H9 (cell line): ENCODE measurements at regions not wholly inside any gene's neighbourhood (a gene's known extent, or its start where the extent isn't known, plus 50 kb on each side); places are given as distances from the start of the nearest gene placed in this dataset.

ENCODE experiments used
- DNase-seq: peaks from one replicate; pipeline ENCODE4 v3.0.0-alpha.2; 2017
- H2AFZ ChIP-seq: one replicate; pipeline ENCODE4 v1.6.1; 2013; ENCODE audit warnings: mild to moderate bottlenecking, low read length, control low read depth, moderate library complexity
- H2AK5ac ChIP-seq: 2 replicates; pipeline ENCODE4 v1.6.1; 2013; ENCODE audit warnings: low read length, control low read depth, mixed read lengths; ENCODE audit not compliant: insufficient read length
- H2BK120ac ChIP-seq: one replicate; pipeline ENCODE4 v1.6.1; 2013; ENCODE audit warnings: low read depth, mild to moderate bottlenecking, low read length, control low read depth, inconsistent platforms; ENCODE audit not compliant: poor library complexity, severe bottlenecking
- H2BK12ac ChIP-seq: 2 replicates; pipeline ENCODE4 v1.6.1; 2013; ENCODE audit warnings: low read length, control low read depth, mixed read lengths, low read depth; ENCODE audit not compliant: insufficient read length
- H2BK15ac ChIP-seq: 2 replicates; pipeline ENCODE4 v1.6.1; 2013; ENCODE audit warnings: low read depth, low read length, control low read depth
- H2BK20ac ChIP-seq: one replicate; pipeline ENCODE4 v1.6.1; 2013; ENCODE audit warnings: low read depth, mild to moderate bottlenecking, low read length, control low read depth, inconsistent platforms; ENCODE audit not compliant: poor library complexity, severe bottlenecking
- H2BK5ac ChIP-seq: 2 replicates; pipeline ENCODE4 v1.6.1; 2013; ENCODE audit warnings: low read length, control low read depth, mixed read lengths; ENCODE audit not compliant: insufficient read length
- H3K14ac ChIP-seq: 2 replicates; pipeline ENCODE4 v1.6.1; 2013; ENCODE audit warnings: low read length, control low read depth; ENCODE audit not compliant: insufficient read depth
- H3K18ac ChIP-seq: 2 replicates; pipeline ENCODE4 v1.6.1; 2013; ENCODE audit warnings: low read depth, mild to moderate bottlenecking, mixed read lengths, low read length, control low read depth; ENCODE audit not compliant: insufficient read length
- H3K23ac ChIP-seq: 2 replicates; pipeline ENCODE4 v1.6.1; 2013; ENCODE audit warnings: low read length, control low read depth, mixed read lengths, low read depth; ENCODE audit not compliant: insufficient read length
- H3K23me2 ChIP-seq: 2 replicates; pipeline ENCODE4 v1.6.1; 2013; ENCODE audit warnings: low read depth, mild to moderate bottlenecking, mixed read lengths, low read length, control low read depth; ENCODE audit not compliant: insufficient read length, poor library complexity, severe bottlenecking
- H3K27ac ChIP-seq: 2 replicates; pipeline ENCODE4 v1.5.1; 2013; ENCODE audit warnings: low read length, control low read depth, mixed read lengths, low read depth; ENCODE audit not compliant: insufficient read length
- H3K27me3 ChIP-seq: 2 replicates; pipeline ENCODE4 v1.6.1; 2013; ENCODE audit warnings: low read length, control low read depth, inconsistent platforms; ENCODE audit not compliant: insufficient read depth
- H3K4ac ChIP-seq: 2 replicates; pipeline ENCODE4 v1.6.1; 2013; ENCODE audit warnings: low read depth, mild to moderate bottlenecking, control low read depth, inconsistent platforms, low read length, moderate library complexity
- H3K4me1 ChIP-seq: 2 replicates; pipeline ENCODE4 v1.6.1; 2013; ENCODE audit warnings: low read length, control low read depth, inconsistent platforms; ENCODE audit not compliant: insufficient read depth
- H3K4me2 ChIP-seq: 2 replicates; pipeline ENCODE4 v1.6.1; 2013; ENCODE audit warnings: low read length, control low read depth, mixed read lengths; ENCODE audit not compliant: insufficient read length, insufficient read depth
- H3K56ac ChIP-seq: 2 replicates; pipeline ENCODE4 v1.6.1; 2013; ENCODE audit warnings: low read depth, mild to moderate bottlenecking, mixed read lengths, low read length, control low read depth; ENCODE audit not compliant: insufficient read length
- H3K79me1 ChIP-seq: 2 replicates; pipeline ENCODE4 v1.6.1; 2013; ENCODE audit warnings: low read depth, mild to moderate bottlenecking, moderate library complexity, low read length, control low read depth, inconsistent platforms; ENCODE audit not compliant: insufficient read depth, poor library complexity, severe bottlenecking
- H3K79me2 ChIP-seq: 2 replicates; pipeline ENCODE4 v1.6.1; 2013; ENCODE audit warnings: low read length, control low read depth, inconsistent platforms; ENCODE audit not compliant: insufficient read depth
- H3K9ac ChIP-seq: 2 replicates; pipeline ENCODE4 v1.6.1; 2013; ENCODE audit warnings: low read length, control low read depth, mixed read lengths; ENCODE audit not compliant: insufficient read length; ENCODE audit errors: extremely low read depth
- H3K9me3 ChIP-seq: one replicate; pipeline ENCODE4 v1.6.1; 2013; ENCODE audit warnings: low read depth, low read length, inconsistent platforms; ENCODE audit not compliant: control insufficient read depth
- H3T11ph ChIP-seq: one replicate; pipeline ENCODE4 v1.6.1; 2013; ENCODE audit warnings: mild to moderate bottlenecking, low read length, control low read depth, inconsistent platforms
- H4K20me1 ChIP-seq: one replicate; pipeline ENCODE4 v1.6.1; 2013; ENCODE audit not compliant: control insufficient read depth, insufficient read length, insufficient read depth
- H4K5ac ChIP-seq: 2 replicates; pipeline ENCODE4 v1.6.1; 2013; ENCODE audit warnings: low read depth, mild to moderate bottlenecking, mixed read lengths, low read length, control low read depth; ENCODE audit not compliant: insufficient read length
- H4K8ac ChIP-seq: replicated peaks from 2 replicates; pipeline ENCODE4 v1.6.1; 2013; ENCODE audit warnings: low read length, control low read depth, mixed read lengths, low read depth; ENCODE audit not compliant: insufficient read length
- H4K91ac ChIP-seq: 2 replicates; pipeline ENCODE4 v1.6.1; 2013; ENCODE audit warnings: low read depth, mild to moderate bottlenecking, moderate library complexity, mixed read lengths, low read length, control low read depth; ENCODE audit not compliant: insufficient read length
- H3K27ac Mint-ChIP-seq, 3 experiments: 2 replicates in 2 of 3; 3 replicates in 1 of 3; pipeline ENCODE4 v1.8.0; 2020 to 2021; ENCODE audit warnings: mixed read lengths in 3 of 3, mild to moderate bottlenecking in 1 of 3, moderate library complexity in 1 of 3
- H3K27me3 Mint-ChIP-seq: 2 replicates; pipeline ENCODE4 v1.8.0; 2021; ENCODE audit warnings: low read depth, mild to moderate bottlenecking, moderate library complexity, mixed read lengths
- H3K36me3 Mint-ChIP-seq, 3 experiments: 2 replicates in 2 of 3; 3 replicates in 1 of 3; pipeline ENCODE4 v1.8.0; 2020 to 2021; ENCODE audit warnings: low read depth in 3 of 3, mixed read lengths in 3 of 3; ENCODE audit not compliant: insufficient read depth in 1 of 3
- H3K4me1 Mint-ChIP-seq, 2 experiments: 2 replicates each; pipeline ENCODE4 v1.8.0; 2020; ENCODE audit warnings: mixed read lengths in 2 of 2
- H3K4me3 Mint-ChIP-seq, 2 experiments: 2 replicates in 1 of 2; 3 replicates in 1 of 2; pipeline ENCODE4 v1.8.0; 2020 to 2021; ENCODE audit warnings: mild to moderate bottlenecking in 2 of 2, mixed read lengths in 2 of 2, moderate library complexity in 1 of 2
- H3K9me3 Mint-ChIP-seq, 2 experiments: 2 replicates in 1 of 2; 3 replicates in 1 of 2; pipeline ENCODE4 v1.8.0; 2020; ENCODE audit warnings: mild to moderate bottlenecking in 2 of 2, mixed read lengths in 2 of 2, moderate library complexity in 1 of 2
- WGBS: extraction: QIAGEN DNeasy Blood & Tissue Kit; methylation state at CpG from one replicate; pipeline ENCODE4 v1.1.7; 2013; ENCODE audit warnings: missing lambda C conversion rate, low lambda C conversion rate, mixed read lengths; ENCODE audit not compliant: insufficient read length; ENCODE audit errors: extremely low coverage; 5-methylcytosine and 5-hydroxymethylcytosine counted together
- TF ChIP-seq, protein P1 (sequence below): fragments of 200-600 bp; sonication (generic); conservative IDR thresholded peaks from 3 replicates; pipeline ENCODE4 v1.8.0; 2021; ENCODE audit warnings: antibody characterized with exemption, mild to moderate bottlenecking

DNA sequence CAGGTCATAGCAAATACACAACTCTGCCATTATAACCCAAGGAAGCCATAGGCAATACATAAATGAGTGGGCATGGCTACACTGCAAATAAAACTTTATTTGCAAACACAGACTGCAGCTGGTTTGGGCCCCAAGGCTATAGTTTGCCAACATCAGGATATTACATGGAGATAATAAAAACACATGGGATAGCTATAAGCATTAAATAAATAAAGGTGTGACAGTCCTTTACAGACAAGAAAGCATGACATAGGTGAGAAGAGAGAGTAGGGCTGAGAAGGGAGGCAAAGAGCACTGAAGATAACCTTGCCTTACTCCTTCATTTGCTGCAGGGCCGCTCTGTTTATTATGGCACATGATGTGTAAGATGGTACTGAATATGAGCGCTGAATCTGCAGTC is 135.1 kb upstream of the GHITM start:
- Mint-ChIP-seq H3K9me3 (no peaks in the 10 kb centered on the region; a peak in 3 of 5 replicates), H3K27me3 (peaks cover 5% of the 10 kb centered on the region), H3K36me3 (no peaks in the 10 kb centered on the region), H3K27ac (no peak overlapping the region), H3K4me1 (no peaks in the 10 kb centered on the region), H3K4me3 (no peak overlapping the region)
- no CpG with 5 or more reads among the region's 2 CpGs for WGBS
- Histone ChIP-seq H3K9me3 (no peaks in the 10 kb centered on the region), H2BK20ac (no peak overlapping the region), H3K4ac (no peak overlapping the region), H3K18ac (no peak overlapping the region), H2AK5ac (no peak overlapping the region), H3K27me3 (no peaks in the 10 kb centered on the region), H3K27ac (no peak overlapping the region), H3K23ac (no peak overlapping the region), H2BK12ac (no peak overlapping the region), H3K14ac (no peak overlapping the region), H3T11ph (no peak overlapping the region), H3K79me1 (no peaks in the 10 kb centered on the region), H4K5ac (no peak overlapping the region), H2AFZ (no peak overlapping the region), H3K4me1 (no peaks in the 10 kb centered on the region), H3K23me2 (no peaks in the 10 kb centered on the region), H3K79me2 (no peaks in the 10 kb centered on the region), H4K20me1 (no peaks in the 10 kb centered on the region), H2BK5ac (no peak overlapping the region), H2BK15ac (no peak overlapping the region), H3K4me2 (no peak overlapping the region), H4K91ac (no peak overlapping the region), H4K8ac (no peak overlapping the region), H3K9ac (no peak overlapping the region), H2BK120ac (no peak overlapping the region), H3K56ac (no peak overlapping the region)
- DNase-seq = no peak
- TF ChIP-seq, protein P1, sequence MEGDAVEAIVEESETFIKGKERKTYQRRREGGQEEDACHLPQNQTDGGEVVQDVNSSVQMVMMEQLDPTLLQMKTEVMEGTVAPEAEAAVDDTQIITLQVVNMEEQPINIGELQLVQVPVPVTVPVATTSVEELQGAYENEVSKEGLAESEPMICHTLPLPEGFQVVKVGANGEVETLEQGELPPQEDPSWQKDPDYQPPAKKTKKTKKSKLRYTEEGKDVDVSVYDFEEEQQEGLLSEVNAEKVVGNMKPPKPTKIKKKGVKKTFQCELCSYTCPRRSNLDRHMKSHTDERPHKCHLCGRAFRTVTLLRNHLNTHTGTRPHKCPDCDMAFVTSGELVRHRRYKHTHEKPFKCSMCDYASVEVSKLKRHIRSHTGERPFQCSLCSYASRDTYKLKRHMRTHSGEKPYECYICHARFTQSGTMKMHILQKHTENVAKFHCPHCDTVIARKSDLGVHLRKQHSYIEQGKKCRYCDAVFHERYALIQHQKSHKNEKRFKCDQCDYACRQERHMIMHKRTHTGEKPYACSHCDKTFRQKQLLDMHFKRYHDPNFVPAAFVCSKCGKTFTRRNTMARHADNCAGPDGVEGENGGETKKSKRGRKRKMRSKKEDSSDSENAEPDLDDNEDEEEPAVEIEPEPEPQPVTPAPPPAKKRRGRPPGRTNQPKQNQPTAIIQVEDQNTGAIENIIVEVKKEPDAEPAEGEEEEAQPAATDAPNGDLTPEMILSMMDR = no peak
